GM06990 (cell line): ENCODE measurements at regions not wholly inside any gene's neighbourhood (a gene's known extent, or its start where the extent isn't known, plus 50 kb on each side); places are given as distances from the start of the nearest gene placed in this dataset.

Source experiments
- DNase-seq: peaks from one replicate; pipeline ENCODE4 v3.0.0-alpha.2; 2011; ENCODE audit not compliant: insufficient read length; ENCODE audit errors: extremely low read depth
- H3K27me3 ChIP-seq: replicated peaks from 2 replicates; pipeline ENCODE4 v1.6.0; 2011; ENCODE audit warnings: low read length; ENCODE audit not compliant: control insufficient read depth, insufficient read depth
- H3K36me3 ChIP-seq: 2 replicates; pipeline ENCODE4 v1.5.1; 2011; ENCODE audit warnings: low read length; ENCODE audit not compliant: control insufficient read depth, insufficient read depth
- H3K4me3 ChIP-seq: replicated peaks from 2 replicates; pipeline ENCODE4 v1.5.1; 2011; ENCODE audit warnings: low read depth, mild to moderate bottlenecking, control low read depth, low read length
- TF ChIP-seq, protein P1 (sequence below): IDR thresholded peaks from 2 replicates; pipeline ENCODE4 v1.5.1; 2011; ENCODE audit warnings: low read length, control low read depth, mild to moderate bottlenecking, inconsistent platforms; ENCODE audit not compliant: insufficient read depth, poor library complexity, severe bottlenecking

DNA sequence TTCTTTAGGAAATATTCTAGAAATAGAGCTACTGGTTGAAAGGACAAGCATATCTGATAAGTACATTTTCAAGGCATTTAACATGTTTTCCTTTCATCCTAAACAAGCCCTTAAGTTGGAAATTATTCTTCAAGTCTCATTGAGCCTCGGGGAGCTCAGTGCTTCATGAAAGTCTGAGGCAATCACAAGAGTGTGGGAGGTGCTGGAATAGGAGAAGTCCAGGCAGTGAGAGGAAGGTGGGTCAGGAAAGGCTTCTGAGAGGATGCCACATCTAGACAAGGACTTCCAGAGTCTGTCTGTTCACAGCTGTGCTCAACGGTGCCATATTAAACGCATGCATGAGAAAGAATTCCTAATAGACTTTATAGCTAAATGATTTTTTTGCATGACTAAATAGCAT lies 69.8 kb downstream of the CD83 start:
- H3K4me3 ChIP-seq: no peak overlapping the region
- H3K36me3 ChIP-seq: no peaks in the 10 kb centered on the region
- no peak for DNase-seq
- H3K27me3 ChIP-seq: no peaks in the 10 kb centered on the region
- TF ChIP-seq, protein P1, sequence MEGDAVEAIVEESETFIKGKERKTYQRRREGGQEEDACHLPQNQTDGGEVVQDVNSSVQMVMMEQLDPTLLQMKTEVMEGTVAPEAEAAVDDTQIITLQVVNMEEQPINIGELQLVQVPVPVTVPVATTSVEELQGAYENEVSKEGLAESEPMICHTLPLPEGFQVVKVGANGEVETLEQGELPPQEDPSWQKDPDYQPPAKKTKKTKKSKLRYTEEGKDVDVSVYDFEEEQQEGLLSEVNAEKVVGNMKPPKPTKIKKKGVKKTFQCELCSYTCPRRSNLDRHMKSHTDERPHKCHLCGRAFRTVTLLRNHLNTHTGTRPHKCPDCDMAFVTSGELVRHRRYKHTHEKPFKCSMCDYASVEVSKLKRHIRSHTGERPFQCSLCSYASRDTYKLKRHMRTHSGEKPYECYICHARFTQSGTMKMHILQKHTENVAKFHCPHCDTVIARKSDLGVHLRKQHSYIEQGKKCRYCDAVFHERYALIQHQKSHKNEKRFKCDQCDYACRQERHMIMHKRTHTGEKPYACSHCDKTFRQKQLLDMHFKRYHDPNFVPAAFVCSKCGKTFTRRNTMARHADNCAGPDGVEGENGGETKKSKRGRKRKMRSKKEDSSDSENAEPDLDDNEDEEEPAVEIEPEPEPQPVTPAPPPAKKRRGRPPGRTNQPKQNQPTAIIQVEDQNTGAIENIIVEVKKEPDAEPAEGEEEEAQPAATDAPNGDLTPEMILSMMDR: no peak

DNA sequence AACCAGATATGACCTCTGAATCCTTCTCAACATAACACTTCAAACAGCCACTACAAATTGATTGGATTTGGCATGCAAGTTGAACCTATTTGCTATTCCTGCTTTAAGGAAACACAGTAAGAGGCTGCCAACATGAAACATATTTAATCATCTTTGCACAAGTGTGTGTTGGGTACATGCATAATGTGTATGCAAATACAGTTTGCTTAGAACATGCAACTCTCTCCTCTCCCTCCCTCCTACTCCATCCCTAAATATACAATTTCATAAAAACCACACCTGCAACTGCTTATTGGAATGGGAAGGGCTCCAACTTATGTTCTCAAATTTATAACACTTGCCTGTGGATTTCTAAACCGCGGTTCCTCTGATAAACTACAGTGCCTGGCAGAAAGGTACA lies 71.5 kb downstream of the CD83 start:
- Histone ChIP-seq H3K27me3 (no peaks in the 10 kb centered on the region), H3K4me3 (no peak overlapping the region), H3K36me3 (no peaks in the 10 kb centered on the region)
- no peak for DNase-seq
- TF ChIP-seq, protein P1: no peak

DNA sequence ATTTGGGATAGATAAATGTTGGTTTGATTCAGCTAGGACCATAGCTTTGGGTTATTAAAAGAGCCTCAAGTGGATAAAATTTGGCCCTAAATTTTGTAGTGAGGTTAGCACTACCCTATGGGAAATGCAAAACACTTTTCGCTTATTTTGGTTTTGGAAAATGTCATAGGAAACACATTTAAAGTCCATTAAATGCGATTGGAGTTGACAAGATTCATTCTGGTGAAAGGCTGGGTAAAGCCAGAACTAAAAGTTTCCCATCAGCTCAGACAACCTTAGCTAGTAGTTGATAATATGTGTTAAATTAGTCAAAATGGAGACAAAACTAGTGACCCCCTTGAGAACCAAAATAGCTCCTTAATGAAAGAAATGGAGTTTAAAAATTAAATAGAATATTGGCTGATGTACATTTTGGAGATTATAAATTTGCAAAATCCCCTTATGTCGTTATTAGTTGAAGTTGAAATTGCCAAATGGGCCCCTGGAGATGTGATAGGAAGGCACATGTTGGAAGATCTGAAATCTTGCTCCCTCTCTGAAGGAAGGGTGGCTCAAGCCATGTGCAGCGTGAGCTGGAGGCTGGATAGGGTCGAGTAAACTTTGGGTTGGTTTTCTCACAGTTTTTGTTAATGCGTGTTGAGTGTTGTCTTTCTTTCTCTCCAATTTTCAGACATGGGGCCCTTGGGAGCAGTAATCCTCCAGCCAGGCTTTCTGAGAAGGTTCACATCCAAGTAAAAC lies 72.8 kb downstream of the CD83 start:
- DNase-seq: no peak
- TF ChIP-seq, protein P1: no peak
- H3K27me3 ChIP-seq: no peaks in the 10 kb centered on the region
- no peak overlapping the region for H3K4me3 ChIP-seq
- no peaks in the 10 kb centered on the region for H3K36me3 ChIP-seq

DNA sequence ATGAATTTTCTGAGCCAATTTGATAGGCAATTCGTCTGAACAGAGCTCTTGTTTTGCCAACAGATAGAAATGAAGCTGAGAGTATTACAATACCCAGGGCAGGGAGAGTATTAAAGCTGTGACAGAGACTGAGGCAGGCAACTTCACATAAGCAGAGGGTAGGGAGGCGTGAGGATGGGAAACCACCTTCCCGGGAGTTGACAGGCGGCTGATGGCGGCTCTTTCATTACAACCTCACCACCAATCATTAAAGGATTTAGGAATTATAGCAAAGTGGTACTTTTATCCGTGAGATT lies 73.3 kb downstream of the CD83 start:
- TF ChIP-seq, protein P1: no peak
- no peak overlapping the region for H3K4me3 ChIP-seq
- H3K27me3 ChIP-seq: no peaks in the 10 kb centered on the region
- H3K36me3 ChIP-seq: no peaks in the 10 kb centered on the region
- DNase-seq: no peak

DNA sequence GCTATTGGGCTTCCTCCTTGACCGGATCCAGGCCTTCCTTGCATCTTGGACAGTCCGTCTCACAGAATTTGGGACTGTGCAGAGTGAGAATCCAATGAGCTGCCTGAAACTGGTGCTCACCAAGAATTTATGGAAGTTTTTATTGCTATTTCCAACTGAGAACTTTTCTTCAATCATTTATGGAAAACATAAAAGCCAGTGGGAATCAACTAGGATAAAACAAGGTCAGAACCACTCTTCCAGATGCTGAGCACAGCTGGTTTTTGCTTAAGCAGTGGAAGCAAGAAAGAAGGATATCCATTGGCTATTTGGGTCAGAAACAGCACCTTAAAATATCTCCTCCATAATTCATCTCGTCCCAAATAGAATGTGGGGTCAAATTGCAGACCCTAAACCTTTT lies 74.2 kb downstream of the CD83 start:
- no peaks in the 10 kb centered on the region for H3K27me3 ChIP-seq
- TF ChIP-seq, protein P1: no peak
- H3K4me3 ChIP-seq: no peak overlapping the region
- no peaks in the 10 kb centered on the region for H3K36me3 ChIP-seq
- no peak for DNase-seq

DNA sequence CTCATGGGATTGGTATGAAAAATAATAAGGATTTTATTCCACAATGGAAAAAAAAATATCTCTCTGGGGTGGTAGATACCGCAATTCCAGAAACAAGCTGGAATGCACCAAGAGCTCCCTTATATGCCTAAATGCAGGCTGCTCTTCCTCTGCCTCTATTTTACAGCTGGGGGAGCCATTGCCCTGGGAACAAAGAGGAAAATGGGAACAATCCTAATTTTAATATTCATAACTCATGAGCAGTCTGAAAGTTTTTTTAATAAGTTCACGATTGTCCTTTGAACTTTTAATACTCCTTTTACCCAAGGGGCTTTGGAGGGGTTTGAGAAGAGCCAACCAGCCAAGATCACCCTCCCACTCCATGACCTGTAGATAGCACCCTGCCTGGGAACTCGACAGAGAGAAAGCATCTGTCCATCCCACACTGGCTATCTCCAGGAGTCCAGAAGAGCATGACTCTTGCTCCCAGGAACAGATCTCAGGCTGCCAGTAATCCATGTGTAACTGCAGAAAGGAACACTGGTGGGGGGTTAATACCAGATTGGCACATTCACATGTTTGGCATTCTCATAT lies 74.7 kb downstream of the CD83 start:
- no peak overlapping the region for H3K4me3 ChIP-seq
- no peak for DNase-seq
- TF ChIP-seq, protein P1: no peak

More for the DNA sequence above, 74.7 kb downstream of the CD83 start:
- no peaks in the 10 kb centered on the region for H3K27me3 ChIP-seq
- H3K36me3 ChIP-seq: no peaks in the 10 kb centered on the region
